HG03442 (cell line): ENCODE measurements at regions not wholly inside any gene's neighbourhood (a gene's known extent, or its start where the extent isn't known, plus 50 kb on each side); places are given as distances from the start of the nearest gene placed in this dataset.

ENCODE experiments used
- ATAC-seq: cut with Tn5 transposase; IDR thresholded peaks from one replicate; pipeline ENCODE4 v1.9.1; 2021; ENCODE audit warnings: mild to moderate bottlenecking, moderate library complexity; ENCODE audit not compliant: unreplicated experiment

- peak; percentile 73 for ATAC-seq
Measured at GRCh38 chr10:123402656-123403055, 248.5 kb downstream of the BUB3 start.

- ATAC-seq, result no peak
Measured at GRCh38 chr10:123404357-123404756, 250.2 kb downstream of the BUB3 start.

GRCh38 chr10:123408660-123409059 lies 254.5 kb downstream of the BUB3 start:
- ATAC-seq, result no peak

GRCh38 chr10:123409426-123409825 lies 255.2 kb downstream of the BUB3 start:
- no peak for ATAC-seq

- no peak for ATAC-seq
Measured at GRCh38 chr10:123409884-123410283, 255.7 kb downstream of the BUB3 start.

- no peak for ATAC-seq
Measured at GRCh38 chr10:123413353-123413752, 252.8 kb upstream of the GPR26 start.

- ATAC-seq, result no peak
Measured at GRCh38 chr10:123415523-123415922, 250.6 kb upstream of the GPR26 start.

GRCh38 chr10:123417414-123417813 lies 248.7 kb upstream of the GPR26 start:
- ATAC-seq, result no peak

GRCh38 chr10:123421461-123421860 lies 244.7 kb upstream of the GPR26 start:
- no peak for ATAC-seq

GRCh38 chr10:123422261-123422660 lies 243.9 kb upstream of the GPR26 start:
- no peak for ATAC-seq

GRCh38 chr10:123424537-123424936 lies 241.6 kb upstream of the GPR26 start:
- no peak for ATAC-seq

- ATAC-seq, result no peak
Measured at GRCh38 chr10:123425680-123426079, 240.5 kb upstream of the GPR26 start.

- ATAC-seq, result no peak
Measured at GRCh38 chr10:123427165-123427786, 238.9 kb upstream of the GPR26 start.

GRCh38 chr10:123428391-123428790 lies 237.8 kb upstream of the GPR26 start:
- ATAC-seq, result no peak

- no peak for ATAC-seq
Measured at GRCh38 chr10:123429706-123430221, 236.4 kb upstream of the GPR26 start.

GRCh38 chr10:123433539-123433938 lies 232.6 kb upstream of the GPR26 start:
- no peak for ATAC-seq

GRCh38 chr10:123434435-123435039 lies 231.6 kb upstream of the GPR26 start:
- ATAC-seq, result no peak

- ATAC-seq, result peak; percentile 87
Measured at GRCh38 chr10:123442901-123443300, 223.3 kb upstream of the GPR26 start.

GRCh38 chr10:123443924-123444323 lies 222.2 kb upstream of the GPR26 start:
- ATAC-seq, result no peak

- ATAC-seq, result no peak
Measured at GRCh38 chr10:123445261-123445775, 220.8 kb upstream of the GPR26 start.

GRCh38 chr10:123446449-123447156 lies 219.6 kb upstream of the GPR26 start:
- no peak for ATAC-seq
